ENCODE measurements at regions not wholly inside any gene's neighbourhood (a gene's known extent, or its start where the extent isn't known, plus 50 kb on each side); places are given as distances from the start of the nearest gene placed in this dataset.

- no peak for DNase-seq
- Histone ChIP-seq H3K4me1 (ENCODE audit: insufficient read depth, low read length) (no peaks in the 10 kb centered on the region), H4K20me1 (ENCODE audit: low read length) (no peaks in the 10 kb centered on the region), H3K9me2 (replicated peaks; ENCODE audit: low read length) (no peaks in the 10 kb centered on the region), H3K36me3 (ENCODE audit: low read depth, low read length) (no peaks in the 10 kb centered on the region), H3K9me3 (ENCODE audit: low read length) (no peaks in the 10 kb centered on the region), H2AFZ (ENCODE audit: low read length) (no peak overlapping the region), H3F3A (ENCODE audit: low read length, unreplicated experiment) (no peaks in the 10 kb centered on the region), H3K4me3 (ENCODE audit: low read length) (no peak overlapping the region), H3K27ac (ENCODE audit: low read length) (no peak overlapping the region), H3K27me3 (ENCODE audit: low read length) (no peaks in the 10 kb centered on the region), H3K79me2 (ENCODE audit: low read length) (no peaks in the 10 kb centered on the region), H3K4me2 (ENCODE audit: low read length) (no peak overlapping the region), H3K9ac (ENCODE audit: low read length) (no peak overlapping the region)
- CTCF ChIA-PET, result no interaction called here
- intact Hi-C loops (cut with micrococcal nuclease), result no loop called here
- POLR2A ChIA-PET (ENCODE audit: unreplicated experiment), result no interaction called here
- no peak for TF ChIP-seq EZH2phosphoT487 (IDR thresholded peaks at IDR 0.05; ENCODE audit: borderline replicate concordance, low read length)
- no peak for TF ChIP-seq CTCF (conservative IDR thresholded peaks at IDR 0.05; ENCODE audit: low read depth, low read length)
- no peak for TF ChIP-seq EZH2 (IDR thresholded peaks at IDR 0.05; ENCODE audit: low read length, unreplicated experiment)
- BruUV-seq (replicated peaks), result no TSS peak
- ATAC-seq, result no peak
These were observed 103.5 kb upstream of the TSC22D1 start for GRCh38 chr13:44679597-44679996.

- H3K4me1 ChIP-seq (ENCODE audit: insufficient read depth, low read length), result no peaks in the 10 kb centered on the region
- DNase-seq, result no peak
- H3K4me2 ChIP-seq (ENCODE audit: low read length), result no peak overlapping the region
- no peaks in the 10 kb centered on the region for H3K79me2 ChIP-seq (ENCODE audit: low read length)
- no peaks in the 10 kb centered on the region for H3F3A ChIP-seq (ENCODE audit: low read length, unreplicated experiment)
- H3K36me3 ChIP-seq (ENCODE audit: low read depth, low read length), result no peaks in the 10 kb centered on the region
- no peaks in the 10 kb centered on the region for H3K27me3 ChIP-seq (ENCODE audit: low read length)
- no peak for ATAC-seq
- ChIA-PET POLR2A (ENCODE audit: unreplicated experiment) (no interaction called here), CTCF (no interaction called here)
- no peak overlapping the region for H3K4me3 ChIP-seq (ENCODE audit: low read length)
- intact Hi-C loops (cut with micrococcal nuclease), result no loop called here
- no peak overlapping the region for H3K27ac ChIP-seq (ENCODE audit: low read length)
- TF ChIP-seq EZH2 (IDR thresholded peaks at IDR 0.05; ENCODE audit: low read length, unreplicated experiment), result no peak
- TF ChIP-seq EZH2phosphoT487 (IDR thresholded peaks at IDR 0.05; ENCODE audit: borderline replicate concordance, low read length), result no peak
- TF ChIP-seq CTCF (conservative IDR thresholded peaks at IDR 0.05; ENCODE audit: low read depth, low read length), result no peak
- H4K20me1 ChIP-seq (ENCODE audit: low read length), result no peaks in the 10 kb centered on the region
- no peaks in the 10 kb centered on the region for H3K9me2 ChIP-seq (replicated peaks; ENCODE audit: low read length)
- no TSS peak for BruUV-seq (replicated peaks)
- H3K9ac ChIP-seq (ENCODE audit: low read length), result no peak overlapping the region
- no peak overlapping the region for H2AFZ ChIP-seq (ENCODE audit: low read length)
- no peaks in the 10 kb centered on the region for H3K9me3 ChIP-seq (ENCODE audit: low read length)
These were observed 102.1 kb upstream of the TSC22D1 start for GRCh38 chr13:44678197-44678596.

- intact Hi-C loops (cut with micrococcal nuclease), result no loop called here
- Histone ChIP-seq H3K9me3 (ENCODE audit: low read length) (no peaks in the 10 kb centered on the region), H3K4me2 (ENCODE audit: low read length) (no peak overlapping the region), H4K20me1 (ENCODE audit: low read length) (no peaks in the 10 kb centered on the region), H2AFZ (ENCODE audit: low read length) (no peak overlapping the region), H3K79me2 (ENCODE audit: low read length) (no peaks in the 10 kb centered on the region), H3K4me1 (ENCODE audit: insufficient read depth, low read length) (no peaks in the 10 kb centered on the region), H3K27ac (ENCODE audit: low read length) (no peak overlapping the region), H3K9ac (ENCODE audit: low read length) (no peak overlapping the region), H3K9me2 (replicated peaks; ENCODE audit: low read length) (no peaks in the 10 kb centered on the region), H3K36me3 (ENCODE audit: low read depth, low read length) (no peaks in the 10 kb centered on the region), H3K27me3 (ENCODE audit: low read length) (no peaks in the 10 kb centered on the region), H3K4me3 (ENCODE audit: low read length) (no peak overlapping the region), H3F3A (ENCODE audit: low read length, unreplicated experiment) (no peaks in the 10 kb centered on the region)
- no TSS peak for BruUV-seq (replicated peaks)
- ChIA-PET POLR2A (ENCODE audit: unreplicated experiment) (no interaction called here), CTCF (no interaction called here)
- DNase-seq (no peak), ATAC-seq (no peak)
- no peak for TF ChIP-seq EZH2phosphoT487 (IDR thresholded peaks at IDR 0.05; ENCODE audit: borderline replicate concordance, low read length)
- TF ChIP-seq EZH2 (IDR thresholded peaks at IDR 0.05; ENCODE audit: low read length, unreplicated experiment), result no peak
- TF ChIP-seq CTCF (conservative IDR thresholded peaks at IDR 0.05; ENCODE audit: low read depth, low read length), result no peak
These were observed 100.4 kb upstream of the TSC22D1 start for GRCh38 chr13:44676534-44676933.

Data from PC-3 (cell line).